RWPE1 (cell line): ENCODE measurements at regions not wholly inside any gene's neighbourhood (a gene's known extent, or its start where the extent isn't known, plus 50 kb on each side); places are given as distances from the start of the nearest gene placed in this dataset.

Source experiments
- CTCF ChIA-PET: fragments of 350-600 bp; sonication (Branson Sonifier 250); formaldehyde crosslinking; extraction: SDS; loops from one replicate; lab custom pipeline; 2021; lab: Yijun Ruan, JAX
- POLR2A ChIA-PET: fragments of 400-600 bp; formaldehyde crosslinking; extraction: SDS; loops from one replicate; lab custom pipeline; 2020; ENCODE audit warnings: antibody characterized with exemption; ENCODE audit not compliant: low non-redundant PET; lab: Yijun Ruan, JAX
- DNase-seq: peaks from one replicate; pipeline ENCODE4 v3.0.0; 2012; ENCODE audit warnings: low spot score
- H3K27ac ChIP-seq: fragments of 450-650 bp; 2 replicates; pipeline ENCODE4 v1.5.1; 2017
- CTCF ChIP-seq: fragments of 450-650 bp; conservative IDR thresholded peaks from 2 replicates; pipeline ENCODE4 v1.5.1; 2017; ENCODE audit warnings: low read depth, mild to moderate bottlenecking

GRCh38 chr16:79501446-79501845 lies 99.1 kb downstream of the MAF start:
- TF ChIP-seq CTCF, result no peak
- ChIA-PET CTCF (no interaction called here), POLR2A (no interaction called here)
- H3K27ac ChIP-seq, result no peak overlapping the region
- no peak for DNase-seq

GRCh38 chr16:79500866-79501265 lies 99.7 kb downstream of the MAF start:
- no peak for TF ChIP-seq CTCF
- POLR2A ChIA-PET, result no interaction called here
- H3K27ac ChIP-seq, result no peak overlapping the region
- CTCF ChIA-PET, result no interaction called here
- no peak for DNase-seq

- TF ChIP-seq CTCF, result no peak
- no peak for DNase-seq
- ChIA-PET POLR2A (no interaction called here), CTCF (no interaction called here)
- no peak overlapping the region for H3K27ac ChIP-seq
Measured at GRCh38 chr16:79500286-79500685, 100.3 kb downstream of the MAF start.

GRCh38 chr16:79498928-79499327 lies 101.6 kb downstream of the MAF start:
- TF ChIP-seq CTCF, result no peak
- DNase-seq, result no peak
- POLR2A ChIA-PET, result no interaction called here
- no peak overlapping the region for H3K27ac ChIP-seq
- CTCF ChIA-PET, result no interaction called here

- POLR2A ChIA-PET, result interaction anchor here (0.6 kb wide), 1 partner anchor 186 kb away, joined by 3 read pairs; no protein-coding TSS in a partner anchor
- CTCF ChIA-PET, result no interaction called here
- H3K27ac ChIP-seq, result no peak overlapping the region
- no peak for DNase-seq
- no peak for TF ChIP-seq CTCF
Measured at GRCh38 chr16:79497606-79498350, 102.8 kb downstream of the MAF start.

GRCh38 chr16:79493911-79494310 lies 106.6 kb downstream of the MAF start:
- CTCF ChIA-PET, result no interaction called here
- TF ChIP-seq CTCF, result no peak
- no peak for DNase-seq
- H3K27ac ChIP-seq, result no peak overlapping the region
- POLR2A ChIA-PET, result interaction anchor here (0.6 kb wide), 1 partner anchor 136 kb away, joined by 4 read pairs; no protein-coding TSS in a partner anchor
